GM12865 (cell line): ENCODE measurements at regions not wholly inside any gene's neighbourhood (a gene's known extent, or its start where the extent isn't known, plus 50 kb on each side); places are given as distances from the start of the nearest gene placed in this dataset.

Source experiments
- DNase-seq: peaks from one replicate; pipeline ENCODE4 v3.0.0; 2010; ENCODE audit warnings: low read depth
- H3K4me3 ChIP-seq: 2 replicates; pipeline ENCODE4 v1.5.1; 2011; ENCODE audit warnings: mild to moderate bottlenecking, low read depth, low read length, control low read depth
- TF ChIP-seq, protein P1 (sequence below): IDR thresholded peaks from 2 replicates; pipeline ENCODE4 v1.5.1; 2011; ENCODE audit warnings: low read length, control low read depth, low read depth, inconsistent platforms; ENCODE audit not compliant: insufficient read depth; ENCODE audit errors: missing control alignments

DNA sequence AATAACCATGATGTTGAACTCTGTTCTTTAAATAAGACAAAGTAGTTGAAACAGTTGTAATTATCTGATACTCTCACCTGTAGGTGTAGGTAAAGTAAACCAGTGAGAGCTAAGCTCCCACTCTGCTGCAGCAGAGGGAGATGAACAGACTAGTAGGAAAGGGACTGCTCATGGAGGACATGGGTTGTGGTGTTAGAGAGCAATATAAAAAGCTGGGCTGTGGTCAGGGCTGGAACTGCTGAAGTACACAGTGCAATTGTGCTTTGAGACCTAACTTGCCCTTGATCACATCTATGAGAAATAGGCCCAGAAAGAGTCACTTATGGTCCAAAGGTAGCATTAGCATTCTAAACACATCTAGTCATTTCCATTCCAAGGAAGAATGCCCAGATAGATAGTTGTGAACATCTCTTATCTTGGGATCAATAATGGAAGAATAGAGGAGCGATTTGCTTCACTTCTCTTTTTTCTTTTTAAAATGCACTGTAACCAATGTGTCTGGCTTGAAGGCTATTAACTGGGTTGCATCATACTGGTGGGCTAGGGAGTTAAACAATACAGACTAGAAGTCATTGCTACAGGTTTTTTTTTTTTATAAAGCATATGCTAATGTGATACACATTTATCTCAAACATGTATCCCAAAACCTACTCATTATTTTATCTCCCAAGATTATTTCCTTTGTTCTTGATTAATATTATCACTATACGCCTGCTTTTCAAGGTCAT is 251.3 kb upstream of the CENPE start:
- no peak for DNase-seq
- no peak overlapping the region for H3K4me3 ChIP-seq
- TF ChIP-seq, protein P1, sequence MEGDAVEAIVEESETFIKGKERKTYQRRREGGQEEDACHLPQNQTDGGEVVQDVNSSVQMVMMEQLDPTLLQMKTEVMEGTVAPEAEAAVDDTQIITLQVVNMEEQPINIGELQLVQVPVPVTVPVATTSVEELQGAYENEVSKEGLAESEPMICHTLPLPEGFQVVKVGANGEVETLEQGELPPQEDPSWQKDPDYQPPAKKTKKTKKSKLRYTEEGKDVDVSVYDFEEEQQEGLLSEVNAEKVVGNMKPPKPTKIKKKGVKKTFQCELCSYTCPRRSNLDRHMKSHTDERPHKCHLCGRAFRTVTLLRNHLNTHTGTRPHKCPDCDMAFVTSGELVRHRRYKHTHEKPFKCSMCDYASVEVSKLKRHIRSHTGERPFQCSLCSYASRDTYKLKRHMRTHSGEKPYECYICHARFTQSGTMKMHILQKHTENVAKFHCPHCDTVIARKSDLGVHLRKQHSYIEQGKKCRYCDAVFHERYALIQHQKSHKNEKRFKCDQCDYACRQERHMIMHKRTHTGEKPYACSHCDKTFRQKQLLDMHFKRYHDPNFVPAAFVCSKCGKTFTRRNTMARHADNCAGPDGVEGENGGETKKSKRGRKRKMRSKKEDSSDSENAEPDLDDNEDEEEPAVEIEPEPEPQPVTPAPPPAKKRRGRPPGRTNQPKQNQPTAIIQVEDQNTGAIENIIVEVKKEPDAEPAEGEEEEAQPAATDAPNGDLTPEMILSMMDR, result no peak

- DNase-seq, result no peak
- TF ChIP-seq, protein P1, result no peak
- no peak overlapping the region for H3K4me3 ChIP-seq
These were observed 247.2 kb upstream of the CENPE start for GRCh38 chr4:103445377-103445776.

GRCh38 chr4:103443324-103443723 is 245.2 kb upstream of the CENPE start:
- no peak for DNase-seq
- H3K4me3 ChIP-seq, result no peak overlapping the region
- TF ChIP-seq, protein P1, result no peak

- DNase-seq, result peak; percentile 61
- TF ChIP-seq, protein P1, result peak; percentile 41
- no peak overlapping the region for H3K4me3 ChIP-seq
These were observed 231.1 kb upstream of the CENPE start for GRCh38 chr4:103429283-103429682.

- no peak for DNase-seq
- TF ChIP-seq, protein P1, result no peak
- no peak overlapping the region for H3K4me3 ChIP-seq
These were observed 227.3 kb upstream of the CENPE start for GRCh38 chr4:103425406-103425805.

- DNase-seq, result no peak
- H3K4me3 ChIP-seq, result no peak overlapping the region
These were observed 226.7 kb upstream of the CENPE start for GRCh38 chr4:103424853-103425252.

More at GRCh38 chr4:103424853-103425252, 226.7 kb upstream of the CENPE start:
- TF ChIP-seq, protein P1, result no peak
